HFF-Myc (cell line): ENCODE measurements at regions not wholly inside any gene's neighbourhood (a gene's known extent, or its start where the extent isn't known, plus 50 kb on each side); places are given as distances from the start of the nearest gene placed in this dataset.

Experiments used
- DNase-seq: peaks from one replicate; pipeline ENCODE4 v3.0.0-alpha.2; 2011; ENCODE audit warnings: low read depth; ENCODE audit errors: extremely low read depth
- H3K4me3 ChIP-seq: replicated peaks from 2 replicates; pipeline ENCODE4 v1.5.1; 2011; ENCODE audit warnings: low read depth, mild to moderate bottlenecking, control low read depth, low read length
- CTCF ChIP-seq: IDR thresholded peaks from 2 replicates; pipeline ENCODE4 v1.5.1; 2012; ENCODE audit warnings: mild to moderate bottlenecking, low read depth, low read length, control low read depth; ENCODE audit errors: missing control alignments

GRCh38 chr9:79929285-79929684, 357.5 kb downstream of the TLE4 start:
- no peak for DNase-seq
- H3K4me3 ChIP-seq: no peak overlapping the region
- no peak for TF ChIP-seq CTCF

- no peak for DNase-seq
- H3K4me3 ChIP-seq: no peak overlapping the region
- TF ChIP-seq CTCF: no peak
Measured at GRCh38 chr9:79928661-79929223, 357.0 kb downstream of the TLE4 start.

GRCh38 chr9:79925326-79925725, 353.6 kb downstream of the TLE4 start:
- no peak for TF ChIP-seq CTCF
- no peak overlapping the region for H3K4me3 ChIP-seq
- no peak for DNase-seq

- DNase-seq: no peak
- no peak for TF ChIP-seq CTCF
- no peak overlapping the region for H3K4me3 ChIP-seq
Measured at GRCh38 chr9:79924836-79925235, 353.1 kb downstream of the TLE4 start.

GRCh38 chr9:79917421-79917820, 345.7 kb downstream of the TLE4 start:
- no peak for TF ChIP-seq CTCF
- no peak overlapping the region for H3K4me3 ChIP-seq
- DNase-seq: no peak

GRCh38 chr9:79913867-79914266, 342.1 kb downstream of the TLE4 start:
- H3K4me3 ChIP-seq: no peak overlapping the region
- no peak for DNase-seq
- no peak for TF ChIP-seq CTCF
